ENCODE measurements at regions not wholly inside any gene's neighbourhood (a gene's known extent, or its start where the extent isn't known, plus 50 kb on each side); places are given as distances from the start of the nearest gene placed in this dataset.

DNA sequence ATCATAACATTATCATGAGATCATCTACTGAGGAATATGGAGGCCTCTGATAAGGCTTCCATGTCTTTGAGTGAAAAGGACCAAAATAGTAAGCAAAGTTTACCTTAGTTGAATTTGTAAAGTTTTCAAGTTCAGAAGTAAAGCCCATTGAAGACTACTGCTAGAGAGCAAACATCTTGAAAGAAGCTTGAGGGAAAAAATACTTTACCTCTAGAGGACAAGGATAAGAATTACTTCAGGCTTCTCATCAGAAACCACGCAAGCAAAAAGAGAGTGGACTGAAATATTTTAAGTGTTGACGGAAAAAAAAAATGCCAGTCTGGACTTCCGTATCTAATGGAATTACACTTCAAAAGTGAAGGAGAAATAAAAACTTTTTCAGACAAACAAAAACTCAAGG, 114.3 kb downstream of the MPP7 start (continued):
- TF ChIP-seq, protein P1, sequence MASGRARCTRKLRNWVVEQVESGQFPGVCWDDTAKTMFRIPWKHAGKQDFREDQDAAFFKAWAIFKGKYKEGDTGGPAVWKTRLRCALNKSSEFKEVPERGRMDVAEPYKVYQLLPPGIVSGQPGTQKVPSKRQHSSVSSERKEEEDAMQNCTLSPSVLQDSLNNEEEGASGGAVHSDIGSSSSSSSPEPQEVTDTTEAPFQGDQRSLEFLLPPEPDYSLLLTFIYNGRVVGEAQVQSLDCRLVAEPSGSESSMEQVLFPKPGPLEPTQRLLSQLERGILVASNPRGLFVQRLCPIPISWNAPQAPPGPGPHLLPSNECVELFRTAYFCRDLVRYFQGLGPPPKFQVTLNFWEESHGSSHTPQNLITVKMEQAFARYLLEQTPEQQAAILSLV (tag; IDR thresholded peaks at IDR 0.05), result no peak
- no peak for TF ChIP-seq POLR2AphosphoS5 (IDR thresholded peaks at IDR 0.05; ENCODE audit: control insufficient read depth, insufficient read depth, low read depth, low read length)
- no peak for TF ChIP-seq TCF3 (CRISPR knock-in tag; IDR thresholded peaks at IDR 0.05)
- no peak for TF ChIP-seq TBP (optimal IDR thresholded peaks at IDR 0.05; ENCODE audit: low read depth, low read length)
- TF ChIP-seq, protein P2, sequence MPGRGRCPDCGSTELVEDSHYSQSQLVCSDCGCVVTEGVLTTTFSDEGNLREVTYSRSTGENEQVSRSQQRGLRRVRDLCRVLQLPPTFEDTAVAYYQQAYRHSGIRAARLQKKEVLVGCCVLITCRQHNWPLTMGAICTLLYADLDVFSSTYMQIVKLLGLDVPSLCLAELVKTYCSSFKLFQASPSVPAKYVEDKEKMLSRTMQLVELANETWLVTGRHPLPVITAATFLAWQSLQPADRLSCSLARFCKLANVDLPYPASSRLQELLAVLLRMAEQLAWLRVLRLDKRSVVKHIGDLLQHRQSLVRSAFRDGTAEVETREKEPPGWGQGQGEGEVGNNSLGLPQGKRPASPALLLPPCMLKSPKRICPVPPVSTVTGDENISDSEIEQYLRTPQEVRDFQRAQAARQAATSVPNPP (IDR thresholded peaks at IDR 0.05; ENCODE audit: borderline replicate concordance, insufficient read depth, insufficient read length), result no peak
- TF ChIP-seq, protein P3, sequence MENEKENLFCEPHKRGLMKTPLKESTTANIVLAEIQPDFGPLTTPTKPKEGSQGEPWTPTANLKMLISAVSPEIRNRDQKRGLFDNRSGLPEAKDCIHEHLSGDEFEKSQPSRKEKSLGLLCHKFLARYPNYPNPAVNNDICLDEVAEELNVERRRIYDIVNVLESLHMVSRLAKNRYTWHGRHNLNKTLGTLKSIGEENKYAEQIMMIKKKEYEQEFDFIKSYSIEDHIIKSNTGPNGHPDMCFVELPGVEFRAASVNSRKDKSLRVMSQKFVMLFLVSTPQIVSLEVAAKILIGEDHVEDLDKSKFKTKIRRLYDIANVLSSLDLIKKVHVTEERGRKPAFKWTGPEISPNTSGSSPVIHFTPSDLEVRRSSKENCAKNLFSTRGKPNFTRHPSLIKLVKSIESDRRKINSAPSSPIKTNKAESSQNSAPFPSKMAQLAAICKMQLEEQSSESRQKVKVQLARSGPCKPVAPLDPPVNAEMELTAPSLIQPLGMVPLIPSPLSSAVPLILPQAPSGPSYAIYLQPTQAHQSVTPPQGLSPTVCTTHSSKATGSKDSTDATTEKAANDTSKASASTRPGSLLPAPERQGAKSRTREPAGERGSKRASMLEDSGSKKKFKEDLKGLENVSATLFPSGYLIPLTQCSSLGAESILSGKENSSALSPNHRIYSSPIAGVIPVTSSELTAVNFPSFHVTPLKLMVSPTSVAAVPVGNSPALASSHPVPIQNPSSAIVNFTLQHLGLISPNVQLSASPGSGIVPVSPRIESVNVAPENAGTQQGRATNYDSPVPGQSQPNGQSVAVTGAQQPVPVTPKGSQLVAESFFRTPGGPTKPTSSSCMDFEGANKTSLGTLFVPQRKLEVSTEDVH (IDR thresholded peaks at IDR 0.05; ENCODE audit: low read depth, partially characterized antibody), result no peak
- TF ChIP-seq, protein P4, sequence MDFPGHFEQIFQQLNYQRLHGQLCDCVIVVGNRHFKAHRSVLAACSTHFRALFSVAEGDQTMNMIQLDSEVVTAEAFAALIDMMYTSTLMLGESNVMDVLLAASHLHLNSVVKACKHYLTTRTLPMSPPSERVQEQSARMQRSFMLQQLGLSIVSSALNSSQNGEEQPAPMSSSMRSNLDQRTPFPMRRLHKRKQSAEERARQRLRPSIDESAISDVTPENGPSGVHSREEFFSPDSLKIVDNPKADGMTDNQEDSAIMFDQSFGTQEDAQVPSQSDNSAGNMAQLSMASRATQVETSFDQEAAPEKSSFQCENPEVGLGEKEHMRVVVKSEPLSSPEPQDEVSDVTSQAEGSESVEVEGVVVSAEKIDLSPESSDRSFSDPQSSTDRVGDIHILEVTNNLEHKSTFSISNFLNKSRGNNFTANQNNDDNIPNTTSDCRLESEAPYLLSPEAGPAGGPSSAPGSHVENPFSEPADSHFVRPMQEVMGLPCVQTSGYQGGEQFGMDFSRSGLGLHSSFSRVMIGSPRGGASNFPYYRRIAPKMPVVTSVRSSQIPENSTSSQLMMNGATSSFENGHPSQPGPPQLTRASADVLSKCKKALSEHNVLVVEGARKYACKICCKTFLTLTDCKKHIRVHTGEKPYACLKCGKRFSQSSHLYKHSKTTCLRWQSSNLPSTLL (IDR thresholded peaks at IDR 0.05), result no peak
- no peak for TF ChIP-seq NFE2L1 (tag; IDR thresholded peaks at IDR 0.05; ENCODE audit: borderline replicate concordance, low read depth)
- no peak for TF ChIP-seq NBN (IDR thresholded peaks at IDR 0.05; ENCODE audit: low read depth)
- TF ChIP-seq MECOM (CRISPR knock-in tag; IDR thresholded peaks at IDR 0.05), result no peak
